Endodermal cell (in vitro differentiated cells): ENCODE measurements at regions not wholly inside any gene's neighbourhood (a gene's known extent, or its start where the extent isn't known, plus 50 kb on each side); places are given as distances from the start of the nearest gene placed in this dataset.
A peak's percentile ranks its signal among the peaks of the same experiment; 100 is the strongest.
"Not testable (repeated sequence)": the region's sequence is repeated elsewhere in the genome, so short reads cannot be mapped to it uniquely, and the experiment has no call there.

Experiments
- DNase-seq: peaks from one replicate; pipeline ENCODE4 v3.0.0-alpha.2; 2017
- H3K27ac ChIP-seq: 2 replicates; pipeline ENCODE4 v1.5.1; 2013; ENCODE audit warnings: mild to moderate bottlenecking, low read depth, low read length, moderate library complexity
- H3K27me3 ChIP-seq: 2 replicates; pipeline ENCODE4 v1.6.1; 2013; ENCODE audit warnings: mild to moderate bottlenecking, low read length, moderate library complexity; ENCODE audit not compliant: insufficient read depth, control insufficient read depth, poor library complexity, severe bottlenecking
- H3K36me3 ChIP-seq: 2 replicates; pipeline ENCODE4 v1.7.0; 2013; ENCODE audit warnings: mild to moderate bottlenecking, low read length, moderate library complexity; ENCODE audit not compliant: control insufficient read depth, insufficient read depth
- H3K4me1 ChIP-seq: one replicate; pipeline ENCODE4 v1.7.0; 2013; ENCODE audit warnings: low read length; ENCODE audit not compliant: control insufficient read depth, insufficient read depth
- H3K4me3 ChIP-seq: 2 replicates; pipeline ENCODE4 v1.5.1; 2013; ENCODE audit warnings: mild to moderate bottlenecking, low read length, moderate library complexity
- H3K9ac ChIP-seq: 2 replicates; pipeline ENCODE4 v1.6.1; 2013; ENCODE audit warnings: mild to moderate bottlenecking, low read length, moderate library complexity; ENCODE audit not compliant: poor library complexity, severe bottlenecking; ENCODE audit errors: extremely low read depth
- H3K9me3 ChIP-seq: 2 replicates; pipeline ENCODE4 v1.6.1; 2013; ENCODE audit warnings: mild to moderate bottlenecking, low read length, moderate library complexity; ENCODE audit not compliant: control insufficient read depth
- H3K27ac Mint-ChIP-seq: 2 replicates; pipeline ENCODE4 v1.8.0; 2020; ENCODE audit warnings: mixed read lengths
- H3K27me3 Mint-ChIP-seq: 2 replicates; pipeline ENCODE4 v1.8.0; 2021; ENCODE audit warnings: mild to moderate bottlenecking, mixed read lengths; ENCODE audit not compliant: insufficient read depth
- H3K36me3 Mint-ChIP-seq: 2 replicates; pipeline ENCODE4 v1.8.0; 2020; ENCODE audit warnings: low read depth, mixed read lengths
- H3K4me1 Mint-ChIP-seq: 2 replicates; pipeline ENCODE4 v1.8.0; 2020; ENCODE audit warnings: mixed read lengths
- H3K4me3 Mint-ChIP-seq: 2 replicates; pipeline ENCODE4 v1.8.0; 2020; ENCODE audit warnings: mild to moderate bottlenecking, moderate library complexity, mixed read lengths
- H3K9me3 Mint-ChIP-seq: 2 replicates; pipeline ENCODE4 v1.8.0; 2020; ENCODE audit warnings: mild to moderate bottlenecking, mixed read lengths
- WGBS, 2 experiments: methylation state at CpG; one replicate each; pipeline versions ENCODE4 v1.1.5 to v1.1.7; 2013; ENCODE audit warnings: missing lambda C conversion rate in 2 of 2, mixed read lengths in 1 of 2; ENCODE audit not compliant: insufficient coverage in 1 of 2, insufficient read length in 1 of 2; 5-methylcytosine and 5-hydroxymethylcytosine counted together
- TF ChIP-seq, protein P1 (sequence below): fragments of 200-600 bp; sonication (generic); conservative IDR thresholded peaks from 2 replicates; pipeline ENCODE4 v1.5.0; 2021; ENCODE audit warnings: antibody characterized with exemption, mild to moderate bottlenecking

DNA sequence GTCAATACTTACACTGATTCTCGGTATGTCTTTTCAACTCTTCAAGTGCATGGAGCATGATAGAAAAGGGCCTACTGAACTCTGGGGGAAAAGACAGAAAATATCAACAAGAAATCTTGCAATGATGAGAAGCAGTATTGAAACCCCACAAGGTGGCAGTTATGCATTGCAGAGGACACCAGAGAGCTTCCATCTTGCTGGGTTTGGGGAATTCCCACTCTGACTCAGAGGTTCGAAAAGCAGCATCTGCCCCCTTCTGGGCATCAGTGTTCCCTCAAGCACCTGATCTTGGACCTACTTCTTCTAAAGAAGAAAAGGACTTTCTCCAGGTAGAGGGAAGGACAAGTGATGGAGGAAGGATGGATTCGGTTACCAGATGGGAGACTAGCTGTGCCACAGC is 147.5 kb upstream of the OSBPL11 start:
- H3K9me3 Mint-ChIP-seq, H3K4me1 ChIP-seq, H3K27me3 Mint-ChIP-seq, H3K4me3 ChIP-seq, H3K4me3 Mint-ChIP-seq, H3K9me3 ChIP-seq, H3K27ac ChIP-seq, H3K27me3 ChIP-seq, H3K36me3 ChIP-seq, H3K9ac ChIP-seq, H3K36me3 Mint-ChIP-seq: not testable (repeated sequence)
- H3K4me1 Mint-ChIP-seq = peaks cover 19% of the 10 kb centered on the region
- TF ChIP-seq, protein P1, sequence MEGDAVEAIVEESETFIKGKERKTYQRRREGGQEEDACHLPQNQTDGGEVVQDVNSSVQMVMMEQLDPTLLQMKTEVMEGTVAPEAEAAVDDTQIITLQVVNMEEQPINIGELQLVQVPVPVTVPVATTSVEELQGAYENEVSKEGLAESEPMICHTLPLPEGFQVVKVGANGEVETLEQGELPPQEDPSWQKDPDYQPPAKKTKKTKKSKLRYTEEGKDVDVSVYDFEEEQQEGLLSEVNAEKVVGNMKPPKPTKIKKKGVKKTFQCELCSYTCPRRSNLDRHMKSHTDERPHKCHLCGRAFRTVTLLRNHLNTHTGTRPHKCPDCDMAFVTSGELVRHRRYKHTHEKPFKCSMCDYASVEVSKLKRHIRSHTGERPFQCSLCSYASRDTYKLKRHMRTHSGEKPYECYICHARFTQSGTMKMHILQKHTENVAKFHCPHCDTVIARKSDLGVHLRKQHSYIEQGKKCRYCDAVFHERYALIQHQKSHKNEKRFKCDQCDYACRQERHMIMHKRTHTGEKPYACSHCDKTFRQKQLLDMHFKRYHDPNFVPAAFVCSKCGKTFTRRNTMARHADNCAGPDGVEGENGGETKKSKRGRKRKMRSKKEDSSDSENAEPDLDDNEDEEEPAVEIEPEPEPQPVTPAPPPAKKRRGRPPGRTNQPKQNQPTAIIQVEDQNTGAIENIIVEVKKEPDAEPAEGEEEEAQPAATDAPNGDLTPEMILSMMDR = peak; percentile 66
- peak; percentile 76 for DNase-seq
- WGBS, 2 experiments = 84 to 92% methylated on average over 2 of the region's 3 CpGs
- peak overlapping the region; percentile 92 for H3K27ac Mint-ChIP-seq

DNA sequence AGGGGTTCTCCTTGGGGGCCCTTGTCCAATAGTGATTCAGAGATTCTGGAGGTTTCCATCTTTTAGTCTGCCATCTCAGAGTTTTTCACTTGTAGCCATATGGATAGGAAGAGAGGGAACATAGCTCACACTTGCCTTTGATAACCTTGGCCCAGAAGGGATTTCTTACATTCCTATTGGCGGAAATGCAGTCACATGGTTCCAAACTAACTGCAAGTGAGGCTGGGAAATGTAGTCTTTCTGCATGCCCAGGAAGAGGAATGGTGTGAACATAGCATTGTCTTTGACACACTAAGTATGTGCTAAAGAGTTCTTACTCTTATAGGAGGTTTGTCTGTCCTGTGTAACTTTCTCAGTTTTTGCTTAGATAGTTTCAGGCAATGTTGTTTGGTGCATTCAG is 161.8 kb upstream of the OSBPL11 start:
- H3K4me3 Mint-ChIP-seq, H3K4me1 ChIP-seq, H3K27ac ChIP-seq, H3K36me3 ChIP-seq, DNase-seq, H3K27me3 ChIP-seq, H3K4me1 Mint-ChIP-seq, H3K9me3 ChIP-seq, H3K36me3 Mint-ChIP-seq, H3K4me3 ChIP-seq, H3K27ac Mint-ChIP-seq, H3K9ac ChIP-seq: not testable (repeated sequence)
- WGBS, 2 experiments = 95% methylated on average over 1 of the region's 1 CpG; no CpG with 5 or more reads in 1 of the 2 experiments
- H3K9me3 Mint-ChIP-seq = peaks cover 27% of the 10 kb centered on the region
- peaks cover 12% of the 10 kb centered on the region for H3K27me3 Mint-ChIP-seq

DNA sequence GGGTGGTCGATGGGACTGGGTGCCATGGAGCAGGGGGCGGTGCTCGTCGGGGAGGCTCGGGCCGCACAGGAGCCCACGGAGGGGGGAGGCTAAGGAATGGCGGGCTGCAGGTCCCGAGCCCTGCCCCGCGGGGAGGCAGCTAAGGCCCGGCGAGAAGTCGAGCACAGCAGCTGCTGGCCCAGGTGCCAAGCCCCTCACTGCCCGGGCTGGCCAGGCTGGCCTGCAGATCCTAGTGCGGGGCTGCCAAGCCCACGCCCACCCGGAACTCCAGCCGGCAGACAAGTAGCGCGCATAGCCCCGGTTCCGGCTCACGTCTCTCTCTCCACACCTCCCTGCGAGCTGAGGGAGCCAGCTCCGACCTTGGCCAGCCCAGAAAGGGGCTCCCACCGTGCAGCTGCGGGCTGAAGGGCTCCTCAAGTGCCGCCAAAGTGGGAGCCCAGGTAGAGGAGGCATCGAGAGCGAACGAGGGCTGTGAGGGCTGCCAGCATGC is 163.4 kb upstream of the OSBPL11 start:
- not testable (repeated sequence) for H3K9ac ChIP-seq, DNase-seq, H3K9me3 ChIP-seq, H3K4me3 Mint-ChIP-seq, H3K27ac ChIP-seq, H3K36me3 ChIP-seq, H3K4me1 ChIP-seq, H3K4me3 ChIP-seq, H3K36me3 Mint-ChIP-seq, H3K27me3 ChIP-seq, H3K27ac Mint-ChIP-seq
- 92 to 95% methylated on average over 16 to 32 of the region's 32 CpGs for WGBS, 2 experiments
- Mint-ChIP-seq H3K27me3 (peaks cover 15% of the 10 kb centered on the region), H3K9me3 (peaks cover 27% of the 10 kb centered on the region), H3K4me1 (peaks cover 12% of the 10 kb centered on the region)

DNA sequence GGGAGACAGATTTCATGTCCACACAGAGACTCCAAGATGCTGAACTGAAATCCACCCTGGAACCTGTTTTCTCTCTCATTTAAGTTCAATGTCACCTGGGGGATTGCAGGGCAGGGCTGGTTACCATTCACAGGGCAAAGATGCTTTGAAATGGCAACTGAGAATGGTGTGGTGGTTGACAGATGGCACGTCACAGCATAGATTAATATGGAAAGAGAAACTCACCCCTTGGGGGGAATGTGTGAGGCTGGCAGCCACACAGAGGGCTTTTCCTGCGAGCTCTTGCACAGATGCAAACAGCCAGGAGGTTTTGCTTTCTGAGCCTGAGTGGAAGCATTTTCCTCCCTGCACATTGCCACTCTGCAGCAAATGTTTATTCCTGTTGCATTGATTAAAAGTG is 167.3 kb upstream of the OSBPL11 start:
- not testable (repeated sequence) for H3K9me3 ChIP-seq, H3K9ac ChIP-seq, H3K27me3 ChIP-seq, H3K4me1 ChIP-seq, H3K27ac ChIP-seq, H3K4me3 ChIP-seq, DNase-seq, H3K4me3 Mint-ChIP-seq, H3K36me3 ChIP-seq, H3K27ac Mint-ChIP-seq, H3K36me3 Mint-ChIP-seq
- Mint-ChIP-seq H3K4me1 (peaks cover 18% of the 10 kb centered on the region), H3K9me3 (peaks cover 14% of the 10 kb centered on the region), H3K27me3 (peaks cover 39% of the 10 kb centered on the region)
- 88 to 100% methylated on average over 1 to 2 of the region's 2 CpGs for WGBS, 2 experiments
